ENCODE measurements at regions not wholly inside any gene's neighbourhood (a gene's known extent, or its start where the extent isn't known, plus 50 kb on each side); places are given as distances from the start of the nearest gene placed in this dataset.

DNA sequence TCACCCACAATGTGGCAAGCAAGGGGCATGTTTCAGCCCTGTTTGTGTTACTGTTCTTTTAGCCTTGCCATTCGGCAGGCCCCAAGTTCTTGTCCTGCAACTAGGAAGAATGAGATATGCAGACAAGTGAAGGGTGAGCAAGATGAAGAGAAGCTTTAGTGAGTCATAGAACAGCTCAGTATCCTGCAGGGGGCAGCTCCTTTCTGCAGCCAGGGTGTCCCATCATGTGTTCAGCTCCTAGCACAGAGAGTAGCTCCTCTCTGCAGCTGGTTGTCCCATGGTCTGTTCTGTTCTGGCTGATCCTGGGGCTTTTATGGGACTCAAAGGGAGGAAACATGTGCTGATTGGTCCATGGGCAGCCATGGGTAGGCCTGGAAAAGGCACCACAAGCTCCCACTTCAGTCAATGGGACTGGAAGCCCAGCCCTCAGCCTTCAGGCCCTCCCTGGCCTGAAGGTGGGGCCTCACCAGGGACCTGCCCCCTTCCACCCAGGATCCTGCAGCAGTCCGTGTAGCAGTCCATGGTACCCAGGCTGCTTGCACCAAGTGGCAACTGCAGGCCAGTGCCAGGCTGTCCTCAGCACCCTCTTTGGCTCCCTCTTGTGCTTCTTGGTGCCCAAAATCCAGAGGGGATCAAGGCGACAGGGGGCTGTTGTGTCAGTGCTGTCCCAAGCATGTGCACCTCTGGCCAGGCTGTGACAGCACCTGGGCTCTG lies 326.4 kb downstream of the NR4A2 start:
- Mint-ChIP-seq H3K27ac (ENCODE audit: unreplicated experiment) (no peak overlapping the region), H3K9me3 (ENCODE audit: unreplicated experiment) (peaks cover 15% of the 10 kb centered on the region), H3K4me3 (ENCODE audit: unreplicated experiment) (no peak overlapping the region), H3K27me3 (ENCODE audit: insufficient read depth, unreplicated experiment) (no peaks in the 10 kb centered on the region), H3K36me3 (ENCODE audit: insufficient read depth, unreplicated experiment) (peaks cover 5% of the 10 kb centered on the region), H3K4me1 (ENCODE audit: low read depth, unreplicated experiment) (no peaks in the 10 kb centered on the region)
- no peaks in the 10 kb centered on the region for H3K4me1 ChIP-seq
- DNase-seq = peak; percentile 35 to 48
- TF ChIP-seq, protein P1, sequence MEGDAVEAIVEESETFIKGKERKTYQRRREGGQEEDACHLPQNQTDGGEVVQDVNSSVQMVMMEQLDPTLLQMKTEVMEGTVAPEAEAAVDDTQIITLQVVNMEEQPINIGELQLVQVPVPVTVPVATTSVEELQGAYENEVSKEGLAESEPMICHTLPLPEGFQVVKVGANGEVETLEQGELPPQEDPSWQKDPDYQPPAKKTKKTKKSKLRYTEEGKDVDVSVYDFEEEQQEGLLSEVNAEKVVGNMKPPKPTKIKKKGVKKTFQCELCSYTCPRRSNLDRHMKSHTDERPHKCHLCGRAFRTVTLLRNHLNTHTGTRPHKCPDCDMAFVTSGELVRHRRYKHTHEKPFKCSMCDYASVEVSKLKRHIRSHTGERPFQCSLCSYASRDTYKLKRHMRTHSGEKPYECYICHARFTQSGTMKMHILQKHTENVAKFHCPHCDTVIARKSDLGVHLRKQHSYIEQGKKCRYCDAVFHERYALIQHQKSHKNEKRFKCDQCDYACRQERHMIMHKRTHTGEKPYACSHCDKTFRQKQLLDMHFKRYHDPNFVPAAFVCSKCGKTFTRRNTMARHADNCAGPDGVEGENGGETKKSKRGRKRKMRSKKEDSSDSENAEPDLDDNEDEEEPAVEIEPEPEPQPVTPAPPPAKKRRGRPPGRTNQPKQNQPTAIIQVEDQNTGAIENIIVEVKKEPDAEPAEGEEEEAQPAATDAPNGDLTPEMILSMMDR (IDR thresholded peaks at IDR 0.05; ENCODE audit: insufficient read depth in 1 of 2, low read depth in 1 of 2, low read length in 1 of 2, severe bottlenecking in 1 of 2, unreplicated experiment in 1 of 2) = peak in 1 of 2 experiments; percentile 24
- BruUV-seq (replicated peaks) = no TSS peak
- no peak overlapping the region for H3K4me3 ChIP-seq (ENCODE audit: low read depth, low read length)
- H3K9me3 ChIP-seq = no peaks in the 10 kb centered on the region; the same call in 1 of the 2 replicates
- no peaks in the 10 kb centered on the region for H3K27me3 ChIP-seq (replicated peaks; ENCODE audit: control insufficient read depth, insufficient read depth, low read length)
- ChIA-PET POLR2A (no interaction called here), CTCF (interaction anchor here (0.8 kb wide), 1 partner anchor 186 kb away, joined by 3 read pairs; no protein-coding TSS in a partner anchor)
- H3K36me3 ChIP-seq (ENCODE audit: control insufficient read depth, insufficient read depth, low read length) = no peaks in the 10 kb centered on the region
- intact Hi-C loops (cut with micrococcal nuclease; ENCODE audit: unreplicated experiment) = loop anchor here (10.0 kb wide), 1 partner anchor 889 kb away; no protein-coding TSS in a partner anchor

DNA sequence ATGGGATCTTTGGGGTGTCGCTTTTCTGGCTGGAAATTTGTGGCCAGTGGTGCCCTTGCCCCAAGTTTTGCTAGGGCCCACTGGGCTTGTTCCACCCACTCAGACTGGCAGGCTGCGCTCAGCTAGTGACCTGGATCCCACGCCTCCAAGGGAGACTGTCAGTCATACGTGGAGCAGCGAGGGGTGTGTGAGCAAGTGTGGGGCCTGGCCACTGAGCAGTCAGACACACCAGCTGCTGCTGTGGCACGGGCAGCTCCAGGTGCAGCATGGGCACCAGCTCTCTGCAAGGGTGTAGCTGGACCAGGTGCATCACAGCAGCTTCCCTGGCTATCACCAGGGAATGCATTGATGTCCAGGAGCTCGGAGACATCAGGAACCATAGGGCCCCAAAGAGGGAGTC lies 327.0 kb downstream of the NR4A2 start:
- Histone ChIP-seq H3K4me1 (no peaks in the 10 kb centered on the region), H3K36me3 (ENCODE audit: control insufficient read depth, insufficient read depth, low read length) (no peaks in the 10 kb centered on the region), H3K4me3 (ENCODE audit: low read depth, low read length) (no peak overlapping the region), H3K27me3 (replicated peaks; ENCODE audit: control insufficient read depth, insufficient read depth, low read length) (no peaks in the 10 kb centered on the region), H3K9me3 (no peaks in the 10 kb centered on the region; the same call in 1 of the 2 replicates)
- TF ChIP-seq, protein P1 (IDR thresholded peaks at IDR 0.05; ENCODE audit: insufficient read depth in 1 of 2, low read depth in 1 of 2, low read length in 1 of 2, severe bottlenecking in 1 of 2, unreplicated experiment in 1 of 2) = no peak
- BruUV-seq (replicated peaks) = no TSS peak
- Mint-ChIP-seq H3K27me3 (ENCODE audit: insufficient read depth, unreplicated experiment) (no peaks in the 10 kb centered on the region), H3K27ac (ENCODE audit: unreplicated experiment) (no peak overlapping the region), H3K4me1 (ENCODE audit: low read depth, unreplicated experiment) (no peaks in the 10 kb centered on the region), H3K9me3 (ENCODE audit: unreplicated experiment) (peaks cover 9% of the 10 kb centered on the region), H3K4me3 (ENCODE audit: unreplicated experiment) (no peak overlapping the region), H3K36me3 (ENCODE audit: insufficient read depth, unreplicated experiment) (peaks cover 5% of the 10 kb centered on the region)
- CTCF ChIA-PET = interaction anchor here (0.8 kb wide), 1 partner anchor 187 kb away, joined by 3 read pairs; no protein-coding TSS in a partner anchor
- DNase-seq = no peak
- intact Hi-C loops (cut with micrococcal nuclease; ENCODE audit: unreplicated experiment) = loop anchor here (10.0 kb wide), 1 partner anchor 889 kb away; no protein-coding TSS in a partner anchor
- POLR2A ChIA-PET = no interaction called here

GRCh38 chr2:156004459-156004858 lies 328.1 kb downstream of the NR4A2 start:
- no peaks in the 10 kb centered on the region for H3K27me3 Mint-ChIP-seq (ENCODE audit: insufficient read depth, unreplicated experiment)
- no TSS peak for BruUV-seq (replicated peaks)
- no peak overlapping the region for H3K27ac Mint-ChIP-seq (ENCODE audit: unreplicated experiment)
- Histone ChIP-seq H3K9me3 (no peaks in the 10 kb centered on the region), H3K27me3 (replicated peaks; ENCODE audit: control insufficient read depth, insufficient read depth, low read length) (no peaks in the 10 kb centered on the region), H3K4me1 (no peaks in the 10 kb centered on the region), H3K4me3 (ENCODE audit: low read depth, low read length) (no peak overlapping the region), H3K36me3 (ENCODE audit: control insufficient read depth, insufficient read depth, low read length) (no peaks in the 10 kb centered on the region)
- no peaks in the 10 kb centered on the region for H3K9me3 Mint-ChIP-seq (ENCODE audit: unreplicated experiment)
- TF ChIP-seq, protein P1 (IDR thresholded peaks at IDR 0.05; ENCODE audit: insufficient read depth in 1 of 2, low read depth in 1 of 2, low read length in 1 of 2, severe bottlenecking in 1 of 2, unreplicated experiment in 1 of 2) = no peak
- ChIA-PET POLR2A (no interaction called here), CTCF (no interaction called here)
- no peaks in the 10 kb centered on the region for H3K4me1 Mint-ChIP-seq (ENCODE audit: low read depth, unreplicated experiment)
- H3K36me3 Mint-ChIP-seq (ENCODE audit: insufficient read depth, unreplicated experiment) = peaks cover 5% of the 10 kb centered on the region
- no peak for DNase-seq
- H3K4me3 Mint-ChIP-seq (ENCODE audit: unreplicated experiment) = no peak overlapping the region
- intact Hi-C loops (cut with micrococcal nuclease; ENCODE audit: unreplicated experiment) = loop anchor here (10.0 kb wide), 1 partner anchor 890 kb away; no protein-coding TSS in a partner anchor

All from Caco-2 (cell line).